Renal cortical epithelial cell (primary cell): ENCODE measurements at regions not wholly inside any gene's neighbourhood (a gene's known extent, or its start where the extent isn't known, plus 50 kb on each side); places are given as distances from the start of the nearest gene placed in this dataset.

Source experiments
- DNase-seq: peaks from one replicate; pipeline ENCODE4 v3.0.0-alpha.2; 2011; ENCODE audit warnings: low read depth

DNA sequence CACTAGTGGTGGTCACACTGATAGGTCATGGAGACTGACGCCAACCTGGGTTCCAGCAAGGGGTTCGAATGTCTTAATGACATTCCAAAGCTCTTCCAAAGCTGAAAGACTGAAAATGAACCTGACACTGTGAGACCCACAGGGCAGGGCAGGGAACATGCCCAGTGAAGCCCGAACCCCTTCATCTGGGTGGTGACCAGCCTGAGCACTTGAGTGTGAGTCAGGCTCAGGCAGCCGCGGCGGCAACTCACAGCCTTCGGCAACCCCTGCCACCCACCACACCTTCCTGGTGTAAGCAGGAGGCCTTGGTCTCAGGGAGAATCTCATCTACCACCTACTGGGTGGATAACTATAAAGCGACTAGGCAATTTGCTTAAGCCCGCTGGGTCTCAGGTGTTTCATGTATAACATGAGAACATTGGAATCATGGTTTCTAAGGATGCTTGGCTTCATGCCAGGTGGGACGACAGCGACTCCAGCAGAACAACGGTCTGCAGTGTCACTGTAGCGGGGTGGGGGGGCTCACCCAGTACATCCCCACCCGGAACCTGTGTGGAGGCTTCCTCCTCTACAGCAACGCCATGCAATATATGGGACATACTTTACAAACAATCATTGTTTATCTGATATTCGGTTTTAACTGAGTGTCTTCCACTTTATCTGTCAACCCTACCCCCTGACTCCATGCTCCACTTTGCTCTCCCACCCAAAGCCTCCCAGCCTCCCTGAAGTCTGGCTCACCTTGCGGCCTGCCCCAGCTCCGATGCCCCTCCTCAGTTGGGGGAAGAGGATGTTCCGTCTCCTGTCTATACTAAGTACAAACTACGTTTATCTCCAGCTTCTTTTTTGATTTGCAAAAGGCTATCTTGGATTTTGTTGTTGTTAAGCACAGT is 125.0 kb upstream of the MEF2A start:
- DNase-seq = peak; percentile 25

DNA sequence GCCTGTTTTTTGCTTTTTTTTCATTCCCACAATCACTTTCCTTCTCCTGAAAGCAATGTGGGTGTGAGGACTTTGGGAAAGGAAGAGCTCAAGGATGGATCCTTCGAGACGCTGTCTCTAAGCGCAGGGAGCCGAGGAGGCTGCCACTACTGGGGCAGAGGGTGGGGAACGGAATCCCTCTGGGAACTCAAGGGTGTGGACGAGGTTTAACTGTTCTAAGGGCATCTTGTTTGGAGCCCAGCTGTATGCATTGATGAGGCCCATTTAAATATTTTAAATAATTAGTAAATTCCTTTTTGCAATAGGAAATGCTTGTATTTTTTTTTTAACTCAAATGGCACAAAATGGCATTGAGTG is 124.4 kb upstream of the MEF2A start:
- no peak for DNase-seq

DNA sequence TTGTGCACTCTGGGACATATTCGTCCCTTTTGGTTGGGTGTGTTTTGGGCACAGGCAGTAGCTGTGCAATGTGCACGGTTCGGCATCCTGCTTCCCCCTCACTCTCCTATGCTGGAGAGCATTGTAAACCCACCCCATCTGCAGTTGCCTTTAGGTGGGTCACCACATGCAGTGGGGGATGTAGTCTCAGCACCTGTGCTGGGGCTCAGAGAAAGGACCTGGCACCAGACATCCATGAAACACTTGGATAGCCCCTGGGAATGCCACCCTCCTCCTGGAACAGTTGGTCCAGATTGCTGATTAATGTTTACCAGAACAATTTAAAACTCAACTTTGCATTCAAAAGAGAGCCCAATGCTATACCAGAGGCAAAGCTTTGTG is 123.9 kb upstream of the MEF2A start:
- DNase-seq = peak; percentile 78

DNA sequence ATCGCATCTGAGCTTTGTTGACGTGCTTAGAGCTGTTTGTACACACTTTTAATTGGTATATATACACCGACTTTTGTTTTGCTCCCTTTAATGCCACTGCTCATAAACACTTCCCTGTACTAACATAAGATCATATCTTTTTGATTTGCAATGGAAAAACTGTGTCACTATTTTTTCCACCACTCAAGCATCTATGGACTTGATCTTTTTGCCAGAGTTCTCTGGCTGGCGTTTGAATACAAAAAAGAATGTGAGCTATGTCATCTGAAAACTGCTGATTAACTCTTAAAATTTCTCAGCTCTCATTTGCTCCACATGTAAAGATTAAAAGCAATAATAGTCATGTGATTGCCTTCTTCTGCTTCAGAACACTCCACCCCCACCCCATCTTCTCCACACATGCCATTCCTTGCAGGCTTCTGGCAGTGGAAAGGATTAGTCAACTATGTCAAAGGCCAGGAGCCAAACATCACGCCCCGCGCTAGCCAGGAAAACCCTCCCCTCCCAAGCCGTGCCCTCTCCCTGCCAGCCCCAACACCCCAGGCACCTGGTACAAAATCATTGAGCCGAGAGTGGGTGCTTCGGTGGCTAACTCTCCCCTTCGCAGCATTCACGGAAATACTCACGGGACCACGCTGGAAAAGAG is 123.4 kb upstream of the MEF2A start:
- DNase-seq = peak; percentile 97

DNA sequence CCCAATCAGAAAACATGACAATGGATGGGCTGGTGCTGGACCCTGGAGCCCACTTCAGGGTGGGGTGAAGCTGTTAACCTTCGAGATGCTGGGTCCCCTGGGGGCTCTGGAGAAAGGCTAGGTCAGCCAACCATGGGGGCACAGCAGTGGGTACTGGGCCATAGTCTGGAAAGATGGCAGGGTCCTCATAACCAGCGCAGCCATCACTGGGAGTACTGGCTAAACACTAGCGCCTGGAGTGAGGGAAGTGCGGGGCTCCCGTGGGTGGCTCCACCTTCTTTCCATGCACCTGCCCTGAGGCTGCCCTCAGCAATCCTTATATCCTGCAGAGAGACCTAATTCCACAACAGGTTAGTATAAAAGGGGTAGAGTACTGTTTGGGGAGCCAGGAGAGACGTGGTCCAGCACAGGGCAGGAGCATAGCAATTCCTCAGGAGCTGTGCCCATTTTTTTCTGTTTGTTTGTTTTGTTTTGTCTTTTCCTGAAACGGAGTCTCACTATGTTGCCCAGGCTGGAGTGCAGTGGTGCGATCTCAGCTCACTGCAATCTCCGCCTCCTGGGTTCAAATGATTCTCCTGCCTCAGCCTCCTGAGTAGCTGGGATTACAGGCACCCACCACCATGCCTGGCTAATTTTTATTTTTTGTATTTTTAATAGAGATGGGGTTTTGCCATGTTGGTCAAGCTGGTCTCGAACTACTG is 122.6 kb upstream of the MEF2A start:
- DNase-seq = no peak

DNA sequence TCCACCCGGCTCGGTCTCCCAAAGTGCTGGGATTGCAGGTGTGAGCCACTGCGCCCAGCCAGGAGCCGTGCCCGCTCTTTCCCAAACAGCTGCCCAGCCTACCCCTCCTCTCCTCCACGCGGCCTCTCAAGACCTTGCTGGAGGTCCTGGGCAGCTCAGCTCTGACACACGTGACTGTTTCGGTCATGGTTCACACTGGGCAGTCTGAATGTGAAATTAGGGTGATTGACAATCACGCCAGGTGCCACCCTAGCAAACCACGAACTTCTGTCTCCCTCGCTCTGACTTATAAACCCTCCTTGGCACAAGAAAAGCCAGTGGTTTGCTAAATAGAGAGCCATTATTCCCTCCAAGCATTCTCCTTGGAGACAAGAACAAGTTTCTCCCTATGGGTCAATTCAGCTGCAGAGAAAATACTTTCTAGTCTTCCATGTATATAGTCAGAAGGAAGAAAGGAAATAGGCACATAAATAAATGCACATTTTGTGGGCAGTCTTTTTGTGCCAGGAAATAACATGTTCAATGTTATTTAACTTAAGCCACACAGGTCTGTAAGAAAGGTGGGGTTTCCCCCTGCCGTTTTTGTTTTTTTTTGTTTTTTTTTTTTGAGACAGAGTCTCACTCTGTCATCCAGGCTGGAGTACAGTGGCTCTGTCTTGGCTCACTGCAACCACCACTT is 121.9 kb upstream of the MEF2A start:
- peak; percentile 62 for DNase-seq

DNA sequence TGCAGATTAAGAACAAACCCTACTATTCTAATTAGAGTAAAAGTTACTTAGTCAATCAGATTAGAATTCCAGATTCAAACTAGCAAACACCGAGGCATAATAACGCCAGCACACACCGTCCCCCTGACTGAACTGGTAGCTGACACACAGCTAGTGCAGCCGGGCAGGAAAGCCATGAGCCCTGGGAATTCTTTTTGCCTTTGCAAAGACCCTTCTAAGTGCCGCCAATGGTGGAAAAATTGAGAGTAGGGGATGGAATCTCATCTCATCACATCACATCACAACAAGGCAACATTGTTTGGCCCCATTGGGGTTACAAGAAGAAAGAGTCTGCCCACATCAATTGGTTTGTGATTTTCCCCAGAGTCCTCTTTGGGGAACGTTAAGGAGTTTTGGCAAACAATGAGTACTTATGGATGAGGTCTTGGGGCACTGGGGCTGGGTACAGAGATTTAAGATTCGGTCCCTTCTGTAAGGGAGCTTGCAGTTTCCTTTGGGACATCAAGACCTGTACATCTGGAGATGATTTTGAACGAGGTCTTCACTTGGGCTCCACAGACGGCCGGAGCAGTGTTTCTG is 120.4 kb upstream of the MEF2A start:
- DNase-seq = no peak

DNA sequence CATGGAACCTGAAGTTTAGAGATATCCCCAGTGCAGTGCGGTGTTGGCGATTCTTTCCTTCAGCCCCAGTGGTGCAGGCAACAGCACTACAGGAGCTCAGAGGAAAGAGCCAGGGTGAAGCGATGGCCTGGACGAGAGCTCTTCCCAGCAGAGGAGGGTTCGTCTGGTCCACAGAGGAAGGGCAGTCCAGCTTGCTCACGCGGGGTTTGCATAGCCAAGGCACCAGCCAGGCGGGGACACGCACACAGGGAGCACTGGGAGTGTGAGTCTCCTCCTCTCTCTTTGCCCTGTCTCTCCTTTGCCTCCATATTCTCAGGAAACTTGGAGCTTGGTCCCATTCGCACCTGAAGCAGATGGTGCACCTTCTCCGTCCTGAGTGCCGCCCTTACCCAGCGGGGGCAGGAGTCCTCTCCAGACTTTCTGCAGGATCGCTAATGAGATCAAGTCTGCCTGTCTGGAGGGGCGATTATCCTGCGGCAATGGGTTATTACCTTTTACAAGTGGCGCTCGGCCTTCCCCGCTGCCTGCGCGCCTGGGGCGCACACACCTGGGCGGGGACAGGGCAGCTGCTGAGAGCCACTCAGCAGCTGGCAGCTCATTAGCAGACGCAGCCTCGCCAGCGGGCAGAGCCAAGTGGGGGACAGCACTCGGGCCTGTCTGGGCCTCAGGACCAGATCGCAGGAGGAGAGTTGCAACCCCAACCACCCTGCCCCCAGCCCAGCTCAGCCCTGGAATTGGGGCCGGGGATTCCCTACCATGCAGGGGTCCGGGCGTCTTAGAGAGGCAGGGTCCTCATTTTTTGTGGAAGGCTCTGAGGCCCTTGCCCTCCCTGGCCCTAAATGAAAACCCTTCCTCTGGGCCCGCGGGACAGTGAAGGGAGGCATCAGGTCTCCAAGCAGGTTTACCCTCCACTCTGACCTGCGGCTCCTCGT is 119.0 kb upstream of the MEF2A start:
- no peak for DNase-seq

DNA sequence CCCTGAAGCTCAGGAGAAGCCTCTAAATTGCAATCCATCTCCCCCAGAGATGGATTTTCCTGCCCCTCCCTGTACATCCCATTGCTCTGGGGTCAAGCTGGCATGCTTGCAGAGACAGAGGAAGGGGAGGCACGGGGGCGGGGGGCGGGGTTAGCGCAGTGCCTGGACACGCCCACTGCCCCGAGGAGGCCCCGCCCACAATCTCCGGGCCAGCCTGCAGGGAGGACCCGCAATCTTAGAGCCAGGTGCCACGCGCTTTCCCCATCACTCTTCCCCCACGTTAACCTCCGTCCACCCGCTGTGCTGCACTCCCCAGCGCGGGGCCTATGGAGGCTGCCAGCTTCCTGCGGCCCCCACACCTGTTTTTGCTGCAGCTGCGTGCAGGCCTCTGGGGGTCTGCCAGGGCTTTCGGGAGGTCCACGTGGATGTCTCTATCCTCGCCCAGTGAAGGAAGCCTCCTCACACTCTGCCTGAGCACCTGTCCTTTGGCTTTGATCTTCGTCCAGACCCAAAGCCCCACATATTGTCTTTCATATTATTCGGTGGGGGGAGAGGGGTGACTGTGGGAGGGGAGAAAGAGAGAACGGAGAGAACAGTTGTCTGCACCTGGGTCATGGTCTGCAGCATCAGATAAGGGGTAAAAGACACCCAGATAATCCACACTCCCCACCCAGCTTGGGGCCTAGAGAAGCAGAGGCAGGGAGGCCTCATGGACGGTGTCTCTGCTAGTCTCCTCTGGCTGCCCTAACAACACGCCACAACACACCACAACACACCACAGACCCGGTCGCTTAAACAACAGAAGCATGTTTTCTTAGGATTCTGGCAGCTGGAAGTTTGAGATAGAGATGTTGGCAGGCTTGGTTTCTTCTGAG is 118.0 kb upstream of the MEF2A start:
- no peak for DNase-seq

DNA sequence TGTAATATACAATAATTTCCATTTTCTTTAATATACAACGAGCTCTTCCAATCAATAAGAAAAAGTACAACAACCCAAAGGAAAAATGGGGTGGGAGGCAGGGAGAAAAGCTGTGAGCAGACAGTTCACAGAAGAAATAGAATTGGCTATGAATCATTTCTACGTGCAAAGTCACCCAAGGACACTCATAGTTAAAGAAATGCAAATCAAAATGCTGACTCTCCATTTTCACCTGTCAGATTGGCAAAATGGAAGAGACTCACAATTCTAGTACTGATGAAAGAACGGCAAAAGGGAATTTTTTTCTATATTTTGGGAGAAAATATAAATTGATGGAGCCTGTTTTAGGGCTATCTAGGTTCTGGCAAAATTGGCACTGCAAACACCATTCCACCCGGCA is 116.3 kb upstream of the MEF2A start:
- no peak for DNase-seq

DNA sequence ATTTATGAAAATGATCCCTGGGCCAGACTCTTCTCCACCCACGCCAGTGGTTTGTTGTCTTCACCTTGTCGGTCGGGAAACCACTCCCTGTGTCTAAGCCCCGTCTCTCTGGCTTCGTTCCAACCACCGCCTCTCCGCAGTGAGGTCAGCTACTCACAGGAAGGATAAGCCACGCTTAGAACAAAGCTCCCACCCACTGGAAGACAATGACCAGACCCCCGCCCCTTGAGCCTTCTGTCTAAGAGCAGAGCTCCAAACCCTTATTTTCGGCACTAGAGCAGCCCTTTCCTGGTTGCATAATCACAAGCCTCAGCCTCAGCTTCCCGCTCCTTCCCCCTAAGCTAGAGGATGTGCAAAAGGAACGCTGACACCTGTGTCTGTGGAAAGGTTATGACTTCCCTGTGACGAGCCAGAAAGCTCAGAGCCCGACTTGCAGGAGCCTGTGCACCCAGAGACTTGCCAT is 114.9 kb upstream of the MEF2A start:
- peak; percentile 25 for DNase-seq

DNA sequence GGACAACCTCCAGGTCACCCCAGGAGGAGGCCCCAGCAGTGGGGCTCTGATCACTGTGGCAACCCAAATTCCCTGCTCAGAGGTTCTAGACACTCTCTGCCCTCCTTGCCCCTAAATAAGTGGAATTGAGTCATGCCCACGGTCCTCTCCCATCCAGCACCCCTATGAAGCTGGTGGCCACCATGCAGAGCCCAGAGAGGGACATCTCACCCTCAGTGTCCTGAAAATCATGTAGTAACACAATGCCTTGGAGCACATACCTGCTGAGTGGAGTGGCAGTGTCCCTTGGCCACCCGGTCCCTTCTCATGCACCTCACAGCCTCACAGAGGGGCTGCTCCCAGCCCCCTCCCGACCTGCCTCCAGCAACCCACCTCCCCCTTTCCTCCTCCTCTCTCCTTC is 114.3 kb upstream of the MEF2A start:
- no peak for DNase-seq

DNA sequence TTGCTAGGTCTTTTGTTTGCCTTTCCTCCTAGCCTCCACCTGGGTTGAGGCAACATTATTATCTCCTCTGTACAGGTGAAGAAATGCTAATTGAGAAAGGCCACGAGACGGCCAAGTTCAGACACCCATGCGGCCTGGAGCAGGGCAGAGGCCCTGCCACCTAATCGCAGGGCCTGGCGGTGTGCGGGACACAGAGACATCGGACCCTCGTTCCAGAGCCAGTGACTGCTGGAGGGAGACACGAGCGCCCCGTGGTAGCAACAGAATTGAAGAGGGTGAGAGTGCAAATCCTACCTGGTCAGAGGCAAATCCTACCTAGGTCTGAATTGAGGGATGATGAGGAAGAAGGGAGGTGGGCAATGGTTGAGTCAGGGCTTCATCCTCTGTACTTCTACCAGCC is 113.8 kb upstream of the MEF2A start:
- DNase-seq = no peak

DNA sequence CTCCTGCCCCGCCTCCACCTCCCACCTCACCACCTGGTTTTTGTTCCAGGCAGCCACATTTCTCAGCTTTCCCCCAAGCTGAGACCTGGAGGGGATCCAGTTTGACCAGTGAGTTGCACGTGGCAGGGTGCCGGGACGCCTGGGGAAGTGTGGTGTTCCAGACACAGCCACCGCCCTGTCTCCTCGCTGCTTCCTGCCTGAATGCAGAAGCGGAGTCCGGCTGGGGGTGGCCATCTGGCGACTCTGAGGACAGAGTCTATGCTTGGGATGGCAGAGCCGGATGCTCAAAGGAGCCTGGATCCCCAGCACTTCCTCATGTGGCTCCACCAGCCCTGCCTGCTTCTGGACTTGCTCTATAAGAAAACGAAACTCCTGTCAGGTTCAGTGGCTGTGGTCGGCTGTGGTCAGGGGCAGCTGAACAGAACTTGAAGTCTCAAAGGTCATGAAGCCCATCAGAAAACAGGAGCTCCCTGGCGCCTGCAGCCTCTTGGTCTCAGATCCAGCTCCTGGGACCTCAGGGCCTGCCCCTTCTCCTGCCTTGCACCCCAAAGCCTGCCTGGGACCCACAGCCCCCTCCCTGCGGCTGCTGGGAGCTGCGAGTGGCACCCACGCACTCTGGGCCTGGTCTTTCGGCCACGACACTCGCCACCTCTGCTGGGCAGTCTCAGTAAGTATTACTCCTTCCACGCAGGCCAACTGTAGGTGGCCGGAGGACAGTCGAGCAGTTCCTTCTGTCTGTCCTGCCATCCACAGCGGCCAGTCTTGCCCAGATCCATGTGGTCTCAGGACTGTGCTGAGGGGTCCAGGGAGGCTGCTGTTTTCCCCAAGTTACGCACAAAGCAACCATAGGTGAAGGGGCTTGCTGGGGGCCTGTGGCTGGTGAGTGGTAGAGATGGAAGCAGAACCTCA is 112.8 kb upstream of the MEF2A start:
- peak; percentile 54 for DNase-seq

DNA sequence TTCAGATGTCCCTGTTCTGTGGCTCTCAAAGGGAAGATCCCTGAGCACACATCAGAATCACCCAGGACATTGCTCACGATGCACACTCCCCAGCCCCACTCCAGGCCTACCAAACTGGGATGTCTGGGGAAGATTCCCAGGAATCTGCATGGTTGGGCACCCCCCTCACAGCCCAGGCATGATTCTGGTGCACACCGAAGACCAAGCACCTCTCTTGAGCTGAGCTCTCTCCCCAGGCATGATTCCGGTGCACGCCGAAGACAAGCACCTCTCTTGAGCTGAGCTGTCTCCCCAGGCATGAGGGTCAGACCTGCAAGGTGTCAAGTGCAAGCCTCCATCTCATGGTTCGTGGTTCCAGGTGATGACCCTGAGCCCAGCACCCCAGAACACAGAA is 112.2 kb upstream of the MEF2A start:
- DNase-seq = no peak

DNA sequence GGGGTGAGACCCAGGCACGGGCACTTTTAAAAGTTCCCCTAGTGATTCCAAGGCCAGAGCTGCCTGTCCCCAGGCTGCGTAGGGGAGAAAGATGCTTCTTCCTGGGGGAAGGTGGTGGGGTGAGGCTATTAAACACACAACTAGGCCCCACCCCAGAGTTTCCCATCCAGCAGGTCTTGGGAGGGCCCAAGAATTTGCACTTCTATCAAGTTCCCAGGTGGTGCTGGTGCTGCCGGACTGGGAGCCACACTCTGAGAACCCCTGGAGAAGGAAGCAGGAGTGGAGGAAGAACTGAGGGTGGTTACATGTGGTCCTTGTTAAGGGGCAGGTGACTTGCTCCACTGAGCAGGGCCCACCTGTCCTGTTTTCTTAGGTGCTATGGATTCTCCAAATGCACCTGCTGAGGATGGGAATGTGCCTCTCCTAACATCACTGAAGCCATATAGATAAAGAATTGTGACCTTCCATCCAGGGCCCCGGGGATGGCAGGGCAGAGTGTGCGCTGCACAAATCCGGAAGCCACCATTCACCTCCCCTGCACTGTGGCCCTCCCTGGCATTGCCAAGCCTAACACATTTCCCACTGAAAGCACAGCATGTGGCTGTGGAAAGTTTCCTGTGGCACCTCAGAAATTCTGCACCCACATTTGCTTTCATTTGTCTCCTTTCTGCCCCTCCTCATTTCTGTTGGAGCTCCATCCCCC is 111.5 kb upstream of the MEF2A start:
- no peak for DNase-seq

DNA sequence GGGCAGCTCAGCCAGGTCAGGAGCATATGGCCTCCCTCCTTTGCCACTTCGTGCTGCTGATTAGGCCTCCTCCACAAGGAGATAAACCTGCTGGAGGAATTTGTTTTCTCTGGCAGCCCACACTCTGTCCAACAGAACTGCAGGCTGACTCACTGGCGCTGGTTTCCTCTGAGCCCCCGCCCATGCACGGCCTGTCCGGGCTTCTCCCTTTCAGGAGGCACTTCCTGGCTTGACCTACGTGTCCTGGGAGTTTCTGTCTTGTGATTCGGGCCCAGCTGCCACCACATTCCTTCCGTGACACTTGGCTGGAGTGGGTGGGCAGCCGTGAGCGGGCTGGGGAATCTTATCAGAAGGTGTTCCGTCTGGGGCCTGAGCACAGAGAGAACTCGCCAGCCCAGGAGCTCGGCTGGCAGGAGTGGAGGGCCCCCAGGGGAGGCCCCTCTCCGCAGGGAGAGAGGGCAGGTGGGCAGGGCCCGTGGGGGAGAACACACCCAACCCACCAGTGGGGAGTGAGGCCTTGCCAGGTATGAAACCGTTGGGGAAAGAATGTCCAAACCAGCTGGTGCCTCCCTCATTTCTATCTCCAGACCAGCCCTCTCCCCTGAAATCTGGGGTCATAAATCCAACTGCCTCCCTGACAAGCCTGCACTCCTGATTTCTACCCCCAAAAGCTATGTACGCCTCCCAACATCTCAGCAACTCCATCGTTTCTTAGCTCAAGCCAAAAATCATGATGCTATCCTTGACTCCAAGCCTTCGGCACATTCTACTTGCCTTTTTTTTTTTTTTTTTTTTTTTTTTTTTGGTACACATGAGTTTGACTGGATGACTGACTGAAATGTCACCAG is 110.6 kb upstream of the MEF2A start:
- peak; percentile 93 for DNase-seq
